ENCODE measurements at regions not wholly inside any gene's neighbourhood (a gene's known extent, or its start where the extent isn't known, plus 50 kb on each side); places are given as distances from the start of the nearest gene placed in this dataset.

DNA sequence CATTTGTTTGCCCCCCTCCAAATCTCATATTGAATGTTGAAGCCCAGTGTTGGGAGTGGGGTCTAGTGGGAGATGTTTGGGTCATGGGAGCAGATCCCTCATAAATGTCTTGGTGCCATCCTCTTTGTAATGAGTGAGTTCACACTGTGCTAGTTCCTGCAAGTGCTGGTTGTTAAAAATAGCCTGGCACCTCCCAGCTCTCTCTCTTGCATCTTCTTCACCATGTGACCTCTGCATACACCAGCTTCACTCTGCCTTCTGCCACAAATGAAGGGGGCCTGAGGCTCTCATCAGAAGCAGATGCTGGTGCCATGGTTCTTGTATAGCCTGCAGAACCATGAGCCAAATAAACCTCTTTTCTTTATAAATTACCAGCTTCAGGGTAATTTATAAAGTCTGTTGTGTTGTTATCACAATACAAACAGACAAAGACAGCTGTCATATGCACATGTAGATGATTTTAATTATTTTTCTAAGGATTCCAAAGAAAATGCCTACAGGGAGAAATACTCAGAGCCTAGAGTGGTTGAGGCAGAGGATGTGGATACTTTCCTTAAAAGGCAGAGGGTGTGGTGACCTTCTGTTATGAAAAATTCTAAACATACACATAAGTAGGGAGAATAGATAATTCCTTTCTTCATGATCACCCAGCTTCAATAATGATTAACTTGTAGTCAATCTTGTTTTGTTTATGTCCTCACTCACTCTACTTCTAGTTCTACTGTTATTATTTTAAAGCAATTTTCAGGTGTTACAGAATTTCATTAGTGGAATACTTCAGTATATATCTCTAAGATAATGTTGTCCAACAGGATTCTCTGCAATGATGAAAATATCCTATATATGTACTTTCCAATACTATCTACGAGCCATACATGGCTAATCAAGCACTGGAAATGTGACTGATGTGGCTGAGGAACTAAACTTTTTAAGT is 75.1 kb upstream of the RANBP6 start:
- TF ChIP-seq, protein P1, sequence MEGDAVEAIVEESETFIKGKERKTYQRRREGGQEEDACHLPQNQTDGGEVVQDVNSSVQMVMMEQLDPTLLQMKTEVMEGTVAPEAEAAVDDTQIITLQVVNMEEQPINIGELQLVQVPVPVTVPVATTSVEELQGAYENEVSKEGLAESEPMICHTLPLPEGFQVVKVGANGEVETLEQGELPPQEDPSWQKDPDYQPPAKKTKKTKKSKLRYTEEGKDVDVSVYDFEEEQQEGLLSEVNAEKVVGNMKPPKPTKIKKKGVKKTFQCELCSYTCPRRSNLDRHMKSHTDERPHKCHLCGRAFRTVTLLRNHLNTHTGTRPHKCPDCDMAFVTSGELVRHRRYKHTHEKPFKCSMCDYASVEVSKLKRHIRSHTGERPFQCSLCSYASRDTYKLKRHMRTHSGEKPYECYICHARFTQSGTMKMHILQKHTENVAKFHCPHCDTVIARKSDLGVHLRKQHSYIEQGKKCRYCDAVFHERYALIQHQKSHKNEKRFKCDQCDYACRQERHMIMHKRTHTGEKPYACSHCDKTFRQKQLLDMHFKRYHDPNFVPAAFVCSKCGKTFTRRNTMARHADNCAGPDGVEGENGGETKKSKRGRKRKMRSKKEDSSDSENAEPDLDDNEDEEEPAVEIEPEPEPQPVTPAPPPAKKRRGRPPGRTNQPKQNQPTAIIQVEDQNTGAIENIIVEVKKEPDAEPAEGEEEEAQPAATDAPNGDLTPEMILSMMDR (IDR thresholded peaks at IDR 0.05): no peak
- no peak for TF ChIP-seq POLR2A (IDR thresholded peaks at IDR 0.05)

Measured in thyroid gland (tissue), 4 donors.